Caco-2 (cell line): ENCODE measurements at regions not wholly inside any gene's neighbourhood (a gene's known extent, or its start where the extent isn't known, plus 50 kb on each side); places are given as distances from the start of the nearest gene placed in this dataset.

Experiments used
- BruUV-seq: library from RNA; stranded (reverse); fragments of 400-500 nt; replicated peaks from 2 replicates; lab custom pipeline; 2021; lab: Mats Ljungman, UMichigan
- CTCF ChIA-PET: fragments of 300-600 bp; sonication (Branson Sonifier 250); formaldehyde crosslinking; loops from one replicate; lab custom pipeline; 2022; ENCODE audit warnings: antibody characterized with exemption; lab: Charles Lee
- POLR2A ChIA-PET: fragments of 300-600 bp; sonication (Branson Sonifier 250); formaldehyde crosslinking; loops from one replicate; lab custom pipeline; 2022; ENCODE audit warnings: antibody characterized with exemption; lab: Charles Lee
- DNase-seq, 2 experiments: peaks; one replicate each; pipeline versions ENCODE4 v3.0.0 to v3.0.0-alpha.2; 2020 to 2022
- H3K27me3 ChIP-seq: replicated peaks from 2 replicates; pipeline ENCODE4 v1.6.0; 2011; ENCODE audit warnings: low read length; ENCODE audit not compliant: control insufficient read depth, insufficient read depth
- H3K36me3 ChIP-seq: 2 replicates; pipeline ENCODE4 v1.5.1; 2011; ENCODE audit warnings: low read length; ENCODE audit not compliant: control insufficient read depth, insufficient read depth
- H3K4me1 ChIP-seq: fragments of 250-450 bp; sonication (Bioruptor Pico); 2 replicates; pipeline ENCODE4 v1.5.1; 2020; ENCODE audit warnings: mild to moderate bottlenecking
- H3K4me3 ChIP-seq: 2 replicates; pipeline ENCODE4 v1.5.1; 2011; ENCODE audit warnings: low read depth, mild to moderate bottlenecking, control low read depth, low read length
- H3K9me3 ChIP-seq: fragments of 250-450 bp; sonication (Bioruptor Pico); 2 replicates; pipeline ENCODE4 v1.5.1; 2020; ENCODE audit warnings: mild to moderate bottlenecking, moderate library complexity
- H3K27ac Mint-ChIP-seq: one replicate; pipeline ENCODE4 v1.8.0; 2022; ENCODE audit warnings: mixed read lengths; ENCODE audit not compliant: unreplicated experiment
- H3K27me3 Mint-ChIP-seq: one replicate; pipeline ENCODE4 v1.8.0; 2022; ENCODE audit warnings: mixed read lengths; ENCODE audit not compliant: insufficient read depth, unreplicated experiment
- H3K36me3 Mint-ChIP-seq: one replicate; pipeline ENCODE4 v1.8.0; 2022; ENCODE audit warnings: mild to moderate bottlenecking, mixed read lengths; ENCODE audit not compliant: insufficient read depth, unreplicated experiment
- H3K4me1 Mint-ChIP-seq: one replicate; pipeline ENCODE4 v1.8.0; 2022; ENCODE audit warnings: low read depth, mixed read lengths; ENCODE audit not compliant: unreplicated experiment
- H3K4me3 Mint-ChIP-seq: one replicate; pipeline ENCODE4 v1.8.0; 2022; ENCODE audit warnings: mild to moderate bottlenecking, moderate library complexity, mixed read lengths; ENCODE audit not compliant: unreplicated experiment
- H3K9me3 Mint-ChIP-seq: one replicate; pipeline ENCODE4 v1.8.0; 2022; ENCODE audit warnings: mixed read lengths; ENCODE audit not compliant: unreplicated experiment
- intact Hi-C: fragments of 100-400 bp; cut with micrococcal nuclease; formaldehyde crosslinking; loops from one replicate; pipeline ENCODE4 v1.10.0; 2022; ENCODE audit not compliant: unreplicated experiment
- TF ChIP-seq, protein P1 (sequence below), 2 experiments: fragments of 200-600 bp in 1 of 2; IDR thresholded peaks; 1 replicate in 1 of 2; 2 replicates in 1 of 2; pipeline versions ENCODE4 v1.5.1 to v1.8.0; 2011 to 2022; ENCODE audit warnings: antibody characterized with exemption in 1 of 2, control low read depth in 1 of 2, inconsistent platforms in 1 of 2, low read depth in 1 of 2, low read length in 1 of 2, mild to moderate bottlenecking in 1 of 2, moderate library complexity in 1 of 2; ENCODE audit not compliant: insufficient read depth in 1 of 2, severe bottlenecking in 1 of 2, unreplicated experiment in 1 of 2

DNA sequence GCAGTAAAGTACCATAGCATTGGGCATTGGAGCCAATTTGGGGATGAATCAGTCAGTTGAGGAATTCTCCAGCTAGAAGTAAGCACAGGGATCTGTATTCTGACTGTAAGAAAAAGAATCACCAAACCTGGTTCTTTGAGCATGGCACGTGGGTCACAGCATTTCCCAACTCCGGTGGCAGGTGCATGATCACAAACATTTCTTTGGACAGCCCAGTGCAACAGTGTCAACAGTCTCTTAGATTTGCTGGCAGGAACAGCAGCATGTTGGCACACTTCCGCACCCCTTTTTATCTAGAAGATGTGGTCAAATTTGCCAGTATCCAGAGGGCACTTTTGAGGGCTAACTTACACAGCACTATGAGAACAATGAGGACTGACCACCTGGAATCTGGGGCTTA lies 437.5 kb upstream of the GHITM start:
- no peak overlapping the region for H3K4me3 Mint-ChIP-seq
- H3K4me3 ChIP-seq, result no peak overlapping the region
- no peaks in the 10 kb centered on the region for H3K36me3 Mint-ChIP-seq
- intact Hi-C loops, result no loop called here
- H3K4me1 ChIP-seq, result no peaks in the 10 kb centered on the region
- TF ChIP-seq, protein P1, sequence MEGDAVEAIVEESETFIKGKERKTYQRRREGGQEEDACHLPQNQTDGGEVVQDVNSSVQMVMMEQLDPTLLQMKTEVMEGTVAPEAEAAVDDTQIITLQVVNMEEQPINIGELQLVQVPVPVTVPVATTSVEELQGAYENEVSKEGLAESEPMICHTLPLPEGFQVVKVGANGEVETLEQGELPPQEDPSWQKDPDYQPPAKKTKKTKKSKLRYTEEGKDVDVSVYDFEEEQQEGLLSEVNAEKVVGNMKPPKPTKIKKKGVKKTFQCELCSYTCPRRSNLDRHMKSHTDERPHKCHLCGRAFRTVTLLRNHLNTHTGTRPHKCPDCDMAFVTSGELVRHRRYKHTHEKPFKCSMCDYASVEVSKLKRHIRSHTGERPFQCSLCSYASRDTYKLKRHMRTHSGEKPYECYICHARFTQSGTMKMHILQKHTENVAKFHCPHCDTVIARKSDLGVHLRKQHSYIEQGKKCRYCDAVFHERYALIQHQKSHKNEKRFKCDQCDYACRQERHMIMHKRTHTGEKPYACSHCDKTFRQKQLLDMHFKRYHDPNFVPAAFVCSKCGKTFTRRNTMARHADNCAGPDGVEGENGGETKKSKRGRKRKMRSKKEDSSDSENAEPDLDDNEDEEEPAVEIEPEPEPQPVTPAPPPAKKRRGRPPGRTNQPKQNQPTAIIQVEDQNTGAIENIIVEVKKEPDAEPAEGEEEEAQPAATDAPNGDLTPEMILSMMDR (IDR thresholded peaks at IDR 0.05; ENCODE audit: insufficient read depth in 1 of 2, low read depth in 1 of 2, low read length in 1 of 2, severe bottlenecking in 1 of 2, unreplicated experiment in 1 of 2), result no peak
- BruUV-seq, result no TSS peak
- POLR2A ChIA-PET, result no interaction called here
- CTCF ChIA-PET, result no interaction called here
- no peaks in the 10 kb centered on the region for H3K36me3 ChIP-seq
- H3K27ac Mint-ChIP-seq, result no peak overlapping the region
- H3K4me1 Mint-ChIP-seq, result no peaks in the 10 kb centered on the region
- H3K27me3 ChIP-seq, result no peaks in the 10 kb centered on the region
- H3K9me3 ChIP-seq, result no peaks in the 10 kb centered on the region
- no peaks in the 10 kb centered on the region for H3K9me3 Mint-ChIP-seq
- H3K27me3 Mint-ChIP-seq, result peaks cover 8% of the 10 kb centered on the region
- no peak for DNase-seq

GRCh38 chr10:83702731-83703130 lies 436.6 kb upstream of the GHITM start:
- no peak overlapping the region for H3K4me3 Mint-ChIP-seq
- no TSS peak for BruUV-seq
- CTCF ChIA-PET, result no interaction called here
- POLR2A ChIA-PET, result no interaction called here
- Histone ChIP-seq H3K27me3 (no peaks in the 10 kb centered on the region), H3K4me3 (no peak overlapping the region), H3K9me3 (no peaks in the 10 kb centered on the region), H3K36me3 (no peaks in the 10 kb centered on the region), H3K4me1 (no peaks in the 10 kb centered on the region)
- H3K27ac Mint-ChIP-seq, result no peak overlapping the region
- peaks cover 11% of the 10 kb centered on the region for H3K27me3 Mint-ChIP-seq
- no peaks in the 10 kb centered on the region for H3K4me1 Mint-ChIP-seq
- no peak for DNase-seq
- no peaks in the 10 kb centered on the region for H3K36me3 Mint-ChIP-seq
- H3K9me3 Mint-ChIP-seq, result no peaks in the 10 kb centered on the region
- TF ChIP-seq, protein P1 (IDR thresholded peaks at IDR 0.05; ENCODE audit: insufficient read depth in 1 of 2, low read depth in 1 of 2, low read length in 1 of 2, severe bottlenecking in 1 of 2, unreplicated experiment in 1 of 2), result no peak
- intact Hi-C loops, result no loop called here

GRCh38 chr10:83706120-83706519 lies 433.2 kb upstream of the GHITM start:
- ChIA-PET CTCF (no interaction called here), POLR2A (no interaction called here)
- Mint-ChIP-seq H3K9me3 (no peaks in the 10 kb centered on the region), H3K4me1 (no peaks in the 10 kb centered on the region), H3K27ac (no peak overlapping the region), H3K27me3 (peaks cover 8% of the 10 kb centered on the region), H3K36me3 (no peaks in the 10 kb centered on the region), H3K4me3 (no peak overlapping the region)
- TF ChIP-seq, protein P1 (IDR thresholded peaks at IDR 0.05; ENCODE audit: insufficient read depth in 1 of 2, low read depth in 1 of 2, low read length in 1 of 2, severe bottlenecking in 1 of 2, unreplicated experiment in 1 of 2), result no peak
- no peaks in the 10 kb centered on the region for H3K4me1 ChIP-seq
- DNase-seq, result no peak
- H3K36me3 ChIP-seq, result no peaks in the 10 kb centered on the region
- BruUV-seq, result no TSS peak
- intact Hi-C loops, result no loop called here
- H3K4me3 ChIP-seq, result no peak overlapping the region
- H3K27me3 ChIP-seq, result no peaks in the 10 kb centered on the region
- no peaks in the 10 kb centered on the region for H3K9me3 ChIP-seq
